GM19043 (cell line): ENCODE measurements at regions not wholly inside any gene's neighbourhood (a gene's known extent, or its start where the extent isn't known, plus 50 kb on each side); places are given as distances from the start of the nearest gene placed in this dataset.
"Not testable (repeated sequence)": the region's sequence is repeated elsewhere in the genome, so short reads cannot be mapped to it uniquely, and the experiment has no call there.

ENCODE experiments used
- ATAC-seq: cut with Tn5 transposase; IDR thresholded peaks from one replicate; pipeline ENCODE4 v1.9.1; 2021; ENCODE audit warnings: low read depth; ENCODE audit not compliant: unreplicated experiment

DNA sequence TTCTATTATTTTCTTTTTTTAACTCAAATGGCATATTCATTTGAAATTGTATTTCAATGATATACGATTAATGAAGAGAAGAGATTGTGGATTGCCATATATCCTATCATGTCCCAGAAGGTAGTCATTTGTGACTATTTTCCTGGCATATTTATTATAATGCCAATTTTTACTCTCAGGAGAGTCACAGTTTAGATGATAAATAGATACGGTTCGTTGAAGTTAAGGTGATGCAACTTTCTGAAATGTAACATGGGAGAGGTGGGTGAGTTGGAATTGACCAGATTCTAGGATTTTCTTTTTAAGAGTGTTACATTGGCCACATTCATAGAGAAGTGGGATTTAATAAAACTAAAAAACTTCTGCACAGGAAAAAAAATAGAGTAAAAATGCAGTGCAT lies 1138.5 kb downstream of the NCAM2 start:
- no peak for ATAC-seq

DNA sequence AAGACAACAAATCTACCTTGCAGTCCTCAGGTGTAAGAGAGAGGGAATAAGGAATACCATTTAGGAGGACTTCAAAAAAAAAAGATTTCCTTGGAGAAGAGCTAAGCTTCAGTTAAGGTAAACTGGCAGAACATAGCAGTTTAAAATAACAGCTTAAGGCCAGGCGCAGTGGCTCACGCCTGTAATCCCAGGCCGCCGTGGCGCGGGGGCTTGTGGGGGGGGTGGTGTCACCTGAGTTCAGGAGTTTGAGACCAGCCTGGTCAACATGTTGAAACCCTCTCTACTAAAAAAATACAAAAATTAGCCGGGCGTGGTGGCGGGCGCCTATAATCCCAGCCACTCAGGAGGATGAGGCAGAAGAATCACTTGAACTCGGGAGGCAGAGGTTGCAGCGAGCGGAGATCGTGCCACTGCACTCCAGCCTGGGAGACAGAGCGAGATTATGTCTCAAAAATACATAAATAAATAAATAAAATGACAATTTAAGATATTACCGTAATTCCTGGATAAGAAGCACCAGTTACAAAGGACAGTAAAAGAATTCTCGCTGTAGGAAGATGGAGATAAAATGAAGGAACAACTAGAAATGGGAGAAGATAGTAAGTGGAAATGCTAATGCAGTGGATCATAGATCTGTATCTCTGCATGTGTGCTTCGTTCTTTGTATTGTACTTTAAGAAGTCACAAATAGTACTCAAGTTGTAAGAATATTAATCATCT lies 1140.2 kb downstream of the NCAM2 start:
- no peak for ATAC-seq

- ATAC-seq = no peak
Measured at GRCh38 chr21:22145545-22145944, 1147.3 kb downstream of the NCAM2 start.

DNA sequence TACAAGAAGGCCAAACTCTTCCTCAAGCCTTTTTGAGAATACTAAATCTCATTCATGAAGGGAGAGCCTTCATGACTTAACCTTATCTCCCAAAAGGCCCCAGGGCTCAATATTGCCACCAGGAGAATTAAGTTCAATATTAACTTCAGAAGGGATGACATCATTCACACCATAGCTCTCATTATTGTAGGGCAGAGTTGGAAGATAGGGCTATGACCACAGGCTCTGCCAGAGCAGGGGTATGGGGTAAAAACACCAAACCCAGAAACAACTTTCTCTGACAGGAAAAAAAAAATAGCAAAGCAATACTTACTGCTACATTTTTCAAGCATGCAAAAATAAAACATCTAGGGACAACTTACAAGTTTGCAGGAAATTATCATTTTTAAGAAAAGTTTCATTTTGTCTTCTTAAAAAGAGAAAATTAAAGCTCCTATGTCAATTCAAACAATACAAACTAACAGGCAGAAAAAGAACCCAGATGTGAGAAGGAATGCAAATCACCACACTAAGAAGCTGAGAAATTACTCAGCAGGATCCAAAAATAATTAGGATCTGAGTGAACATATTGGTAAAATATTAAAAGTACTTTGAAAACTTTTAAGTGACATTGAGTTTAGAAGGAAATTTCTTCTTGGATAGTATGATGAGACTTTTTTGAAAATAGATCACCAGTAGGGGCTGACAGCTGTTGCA lies 1156.5 kb downstream of the NCAM2 start:
- ATAC-seq = no peak

GRCh38 chr21:22164912-22165311 lies 1166.7 kb downstream of the NCAM2 start:
- no peak for ATAC-seq

DNA sequence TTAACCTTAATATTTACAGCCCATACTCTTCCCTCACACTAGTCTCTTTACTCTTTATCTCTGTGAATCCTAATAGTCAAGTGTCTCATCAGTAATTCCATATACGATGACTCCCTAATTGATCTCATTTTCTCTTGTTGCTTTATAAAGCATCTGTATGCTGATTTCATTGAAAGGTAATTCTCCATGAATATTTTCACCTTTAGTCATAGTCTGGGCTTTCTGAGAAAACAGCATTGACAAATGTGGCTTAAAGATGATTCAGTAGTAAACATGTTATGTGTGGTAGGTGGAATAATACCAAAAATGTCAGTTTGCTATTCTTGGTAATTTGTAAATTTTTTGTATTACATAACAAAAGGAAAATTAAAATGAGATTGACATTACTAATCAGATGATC lies 1176.5 kb downstream of the NCAM2 start:
- no peak for ATAC-seq

- ATAC-seq = no peak
Measured at GRCh38 chr21:22189278-22189677, 1191.1 kb downstream of the NCAM2 start.

DNA sequence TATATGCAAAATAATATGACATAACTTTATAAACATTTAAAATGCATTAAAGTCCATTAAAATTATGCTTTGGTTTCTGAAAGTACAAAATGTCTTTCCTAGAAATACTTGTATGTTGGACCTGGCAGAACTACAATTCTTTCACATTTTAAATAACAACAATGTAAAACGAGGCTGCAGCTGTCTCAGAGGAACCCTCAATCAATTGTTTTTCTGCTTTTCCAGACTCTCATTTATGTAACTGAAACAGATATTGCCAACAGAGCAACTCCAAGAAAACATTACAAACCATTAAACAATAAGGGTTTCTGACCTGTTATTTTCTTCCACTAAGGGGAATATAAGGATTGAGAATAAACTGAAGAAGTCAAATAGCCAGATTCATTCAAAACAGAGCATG lies 1193.4 kb downstream of the NCAM2 start:
- ATAC-seq = no peak

DNA sequence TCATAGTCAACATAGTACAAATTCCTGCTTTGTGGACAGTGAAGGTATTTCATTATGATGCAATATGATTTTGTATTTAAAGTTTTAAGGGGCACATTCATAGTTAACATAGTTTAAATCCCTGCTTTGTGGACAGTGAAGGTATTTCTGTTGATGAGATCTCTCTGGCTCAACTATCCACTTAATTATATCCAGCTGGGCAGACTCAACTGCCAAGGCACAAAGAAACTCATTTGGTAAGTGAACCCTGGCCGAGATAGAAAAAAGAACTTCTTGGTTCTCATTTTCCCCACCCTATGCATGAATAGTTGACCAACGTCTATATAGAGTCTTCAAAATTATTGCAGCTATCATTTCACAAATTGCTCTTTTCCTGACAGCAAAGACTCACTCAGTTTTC lies 1194.6 kb downstream of the NCAM2 start:
- no peak for ATAC-seq

DNA sequence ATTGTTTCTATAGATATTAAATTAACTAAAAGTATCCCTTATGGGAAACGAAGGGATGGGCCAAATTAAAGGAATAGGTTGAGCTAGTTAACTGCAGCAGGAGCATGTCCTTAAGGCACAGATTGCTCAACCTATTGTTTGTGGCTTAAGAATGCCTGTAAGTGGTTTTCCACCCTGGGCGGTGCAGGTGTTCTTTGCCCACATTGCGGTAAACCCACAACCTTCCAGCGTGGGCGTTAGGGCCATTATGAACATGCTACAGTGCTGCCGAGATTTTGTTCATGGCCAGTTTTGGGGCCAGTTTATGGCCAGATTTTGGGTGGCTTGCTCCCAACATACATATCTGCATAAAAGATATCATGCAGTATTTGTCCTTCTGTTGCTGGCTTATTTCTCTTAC lies 1196.8 kb downstream of the NCAM2 start:
- not testable (repeated sequence) for ATAC-seq

- no peak for ATAC-seq
Measured at GRCh38 chr21:22200378-22201092, 1202.3 kb downstream of the NCAM2 start.

DNA sequence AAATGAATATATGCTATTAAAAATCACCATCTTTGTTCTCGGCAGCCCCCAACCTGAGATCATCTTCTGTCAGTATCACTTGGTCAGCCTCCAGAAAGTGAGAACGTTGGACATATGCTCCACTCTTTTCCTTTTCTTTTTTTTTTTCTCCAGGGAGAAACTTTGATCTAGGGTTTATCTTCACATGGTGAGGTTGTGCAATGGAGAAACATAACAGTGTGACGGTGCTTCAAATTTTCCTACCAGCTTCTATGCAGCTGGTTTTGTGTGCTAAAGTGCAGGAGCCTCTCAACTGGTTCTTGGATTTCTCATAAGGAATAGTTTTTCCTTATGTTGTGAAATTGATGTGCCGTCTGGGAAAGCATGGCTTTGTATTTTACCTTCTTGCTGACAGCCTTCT lies 1202.9 kb downstream of the NCAM2 start:
- no peak for ATAC-seq

- no peak for ATAC-seq
Measured at GRCh38 chr21:22201669-22202068, 1203.5 kb downstream of the NCAM2 start.

DNA sequence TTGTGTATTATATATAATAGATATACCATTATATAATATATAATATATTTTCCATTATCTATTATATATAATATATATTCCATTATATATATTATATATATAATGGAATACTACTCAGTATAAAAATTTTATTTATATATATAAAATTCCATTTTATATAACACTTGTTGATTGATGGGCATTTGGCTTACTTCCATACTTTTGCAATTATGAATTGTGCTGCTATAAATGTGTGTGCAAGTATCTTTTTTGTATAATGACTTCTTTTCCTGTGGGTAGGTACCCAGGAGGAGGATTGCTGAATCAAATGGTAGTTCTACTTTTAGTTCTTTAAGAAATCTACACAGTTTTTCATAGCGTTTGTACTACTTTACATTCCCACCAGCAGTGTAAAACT lies 1211.1 kb downstream of the NCAM2 start:
- no peak for ATAC-seq

DNA sequence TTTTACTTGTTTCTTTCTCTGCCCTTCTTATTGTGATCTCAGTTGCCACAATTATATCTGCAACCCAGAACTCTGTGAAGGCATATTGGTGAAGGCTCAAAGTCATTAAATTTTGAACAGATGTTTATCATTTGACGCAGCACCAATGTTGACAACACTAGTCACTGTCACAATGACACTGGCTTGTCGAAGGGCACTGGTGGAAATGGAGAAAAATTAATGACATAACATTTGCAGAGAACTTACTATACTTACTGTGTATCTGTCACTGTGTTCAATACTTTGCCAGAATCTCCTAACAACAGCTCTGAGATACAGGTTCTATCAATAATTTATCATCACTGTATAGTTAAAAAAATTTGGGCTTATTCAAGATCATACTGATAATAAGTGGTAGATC lies 1213.7 kb downstream of the NCAM2 start:
- ATAC-seq = no peak

- no peak for ATAC-seq
Measured at GRCh38 chr21:22223385-22223784, 1225.2 kb downstream of the NCAM2 start.

DNA sequence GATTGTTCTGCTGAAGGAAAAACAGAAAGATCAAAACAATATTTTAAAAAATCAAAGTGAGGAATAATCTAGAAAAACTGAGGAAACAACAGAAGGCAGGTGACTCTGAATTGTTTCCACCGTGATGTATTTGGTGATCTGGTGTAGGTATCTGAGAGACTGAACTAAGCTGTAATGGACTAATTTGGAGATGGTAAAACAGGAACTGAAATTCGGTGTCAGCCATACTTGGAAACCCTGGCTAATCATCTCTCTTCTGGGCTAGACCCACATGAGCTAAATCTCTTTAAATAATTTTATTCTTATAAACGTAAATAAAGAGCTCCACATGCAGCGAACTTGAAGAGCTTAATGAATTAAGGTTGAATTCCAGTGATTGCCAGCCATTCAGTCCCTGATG lies 1226.1 kb downstream of the NCAM2 start:
- no peak for ATAC-seq

DNA sequence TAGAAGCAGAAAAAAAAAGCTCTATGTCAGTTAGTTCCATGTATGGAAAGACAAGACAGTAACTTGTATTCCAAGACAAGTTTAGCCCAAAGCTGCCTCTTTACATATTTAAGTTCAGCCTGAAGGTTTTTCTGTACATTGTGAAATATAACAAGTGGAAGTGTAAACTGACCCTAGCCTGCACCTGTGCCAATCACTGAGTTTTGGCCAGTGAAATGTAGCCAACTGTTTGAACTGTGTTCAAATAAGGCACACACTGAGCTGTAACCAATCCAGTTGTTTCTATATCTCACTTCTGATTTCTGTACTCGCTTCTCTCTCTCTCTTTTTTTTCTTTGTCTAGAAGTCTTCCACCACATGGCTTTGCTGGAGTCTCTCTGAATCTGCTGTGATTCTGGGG lies 1227.1 kb downstream of the NCAM2 start:
- ATAC-seq = no peak

- no peak for ATAC-seq
Measured at GRCh38 chr21:22231013-22231412, 1232.8 kb downstream of the NCAM2 start.

GRCh38 chr21:22235866-22236590 lies 1237.8 kb downstream of the NCAM2 start:
- no peak for ATAC-seq

DNA sequence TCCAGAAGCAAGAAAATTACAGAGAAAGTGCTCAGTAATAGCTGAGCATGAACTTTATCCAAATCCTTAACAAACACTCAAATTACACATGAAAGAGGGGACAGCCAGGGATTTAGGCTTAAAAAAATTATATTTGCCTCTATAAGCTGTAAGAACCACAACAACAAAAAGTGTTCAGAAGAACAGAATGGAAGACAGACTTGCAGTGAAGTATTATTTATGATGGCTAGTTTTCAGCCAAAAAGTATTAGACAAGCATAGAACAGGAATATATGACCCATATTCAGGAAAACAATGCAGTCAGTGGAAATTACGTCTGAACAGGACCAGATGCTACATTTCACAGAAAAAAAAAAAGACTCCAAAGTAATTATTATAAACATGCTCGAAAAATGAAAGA lies 1246.3 kb downstream of the NCAM2 start:
- no peak for ATAC-seq
